ENCODE measurements at regions not wholly inside any gene's neighbourhood (a gene's known extent, or its start where the extent isn't known, plus 50 kb on each side); places are given as distances from the start of the nearest gene placed in this dataset.

DNA sequence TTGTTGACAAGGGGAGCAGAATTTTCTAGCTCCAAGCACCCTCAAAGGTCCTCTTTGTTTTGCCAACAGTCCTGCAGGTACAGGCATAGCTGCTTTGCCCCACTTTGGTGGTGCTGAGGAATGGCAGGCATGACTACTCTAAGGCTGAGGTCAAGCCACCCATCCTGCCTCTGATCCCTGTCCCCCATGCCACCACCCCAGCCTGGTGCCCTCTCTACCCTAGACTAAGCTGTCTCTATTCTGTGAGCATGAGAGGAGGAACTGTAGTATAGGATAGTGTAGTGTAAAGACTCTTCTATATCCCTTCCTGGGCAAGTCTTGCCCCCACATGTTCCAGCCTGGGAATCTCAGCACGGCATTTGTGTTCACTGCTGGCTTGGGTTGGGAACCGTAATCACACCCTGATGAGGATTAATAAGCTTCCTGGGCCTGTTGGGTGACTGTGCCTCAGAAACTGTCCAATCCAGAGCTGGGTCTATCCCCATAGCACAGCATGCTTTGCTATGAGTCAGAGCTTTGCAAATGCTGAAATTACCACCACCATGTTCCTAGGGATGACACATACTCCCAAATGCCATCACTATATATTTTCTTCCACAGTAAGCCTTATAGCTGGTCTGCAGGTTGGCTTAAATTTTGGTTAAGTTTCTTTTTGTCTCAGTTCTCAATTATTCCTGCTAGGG is 105.7 kb upstream of the PPP2R5A start:
- ChIA-PET CTCF (ENCODE audit: low intra/inter-chr PET ratio) (no interaction called here), POLR2A (interaction anchor here (0.6 to 1.7 kb wide), 4 partner anchors 12 to 236 kb away, joined by 3 to 4 read pairs (median 4); no protein-coding TSS in a partner anchor)
- intact Hi-C loops (cut with micrococcal nuclease) (no loop called here), in situ Hi-C loops (cut with MboI) (no loop called here)
- WGBS (ENCODE audit: insufficient coverage, low coverage, missing lambda C conversion rate): 29% methylated on average over 2 of the region's 2 CpGs
- no peaks in the 10 kb centered on the region for H4K20me1 ChIP-seq (replicated peaks; ENCODE audit: control insufficient read depth, insufficient read depth, low read length)
- no peak overlapping the region for H2AFZ ChIP-seq (ENCODE audit: low read depth, low read length)
- no peak overlapping the region for H3K9ac ChIP-seq (ENCODE audit: insufficient read depth in 1 of 2, low read depth in 2 of 2, low read length in 2 of 2)
- no peaks in the 10 kb centered on the region for H3K27me3 ChIP-seq (ENCODE audit: control insufficient read depth in 2 of 2, insufficient read depth in 2 of 2, low read length in 2 of 2)
- ATAC-seq (peak; percentile 60; the same call in 2 of the 3 replicates), FAIRE-seq (no peak), DNase-seq (ENCODE audit: extremely low read depth in 1 of 4, low spot score in 3 of 4) (peak in 2 of 4 experiments; percentile 44 to 46)
- no peaks in the 10 kb centered on the region for H3K79me2 ChIP-seq (ENCODE audit: control insufficient read depth, insufficient read depth, low read length)
- H3K4me3 ChIP-seq: no peak overlapping the region
- H3K4me1 ChIP-seq (replicated peaks in 1 of 2; ENCODE audit: control insufficient read depth in 2 of 2, insufficient read depth in 2 of 2, low read length in 2 of 2): peaks cover 0 to 4% of the 10 kb centered on the region in 2 experiments; a peak in 3 of 5 replicates
- no peaks in the 10 kb centered on the region for H3K9me1 ChIP-seq (ENCODE audit: control insufficient read depth, insufficient read depth, low read length)
- no peak overlapping the region for H3K4me2 ChIP-seq (ENCODE audit: insufficient read depth, low read length)
- no peak overlapping the region for H3K27ac ChIP-seq (ENCODE audit: extremely low read depth, low read depth, low read length)
- no TSS peak for BruUV-seq (replicated peaks)
- no peaks in the 10 kb centered on the region for H3K36me3 ChIP-seq (ENCODE audit: control insufficient read depth, insufficient read depth, low read length)
- no peaks in the 10 kb centered on the region for H3K9me3 ChIP-seq (replicated peaks; ENCODE audit: control insufficient read depth, insufficient read depth, low read depth, low read length)
- TF ChIP-seq FOSL1 (tag; conservative IDR thresholded peaks at IDR 0.05): peak; percentile 85
- TF ChIP-seq FOXP1 (CRISPR knock-in tag; IDR thresholded peaks at IDR 0.05): no peak
- peak; percentile 45; the same call in 1 of the 2 replicates for TF ChIP-seq JUND (IDR thresholded peaks at IDR 0.05; ENCODE audit: borderline replicate concordance, low read depth, low read length)
- peak; percentile 34; the same call in 1 of the 3 replicates for TF ChIP-seq JUND (tag; IDR thresholded peaks at IDR 0.05; ENCODE audit: borderline replicate concordance, low read depth, low read length)
- no peak for TF ChIP-seq POLR3A (IDR thresholded peaks at IDR 0.05; ENCODE audit: borderline replicate concordance, extremely low read depth, insufficient read depth, insufficient read length)
- TF ChIP-seq, protein P1, sequence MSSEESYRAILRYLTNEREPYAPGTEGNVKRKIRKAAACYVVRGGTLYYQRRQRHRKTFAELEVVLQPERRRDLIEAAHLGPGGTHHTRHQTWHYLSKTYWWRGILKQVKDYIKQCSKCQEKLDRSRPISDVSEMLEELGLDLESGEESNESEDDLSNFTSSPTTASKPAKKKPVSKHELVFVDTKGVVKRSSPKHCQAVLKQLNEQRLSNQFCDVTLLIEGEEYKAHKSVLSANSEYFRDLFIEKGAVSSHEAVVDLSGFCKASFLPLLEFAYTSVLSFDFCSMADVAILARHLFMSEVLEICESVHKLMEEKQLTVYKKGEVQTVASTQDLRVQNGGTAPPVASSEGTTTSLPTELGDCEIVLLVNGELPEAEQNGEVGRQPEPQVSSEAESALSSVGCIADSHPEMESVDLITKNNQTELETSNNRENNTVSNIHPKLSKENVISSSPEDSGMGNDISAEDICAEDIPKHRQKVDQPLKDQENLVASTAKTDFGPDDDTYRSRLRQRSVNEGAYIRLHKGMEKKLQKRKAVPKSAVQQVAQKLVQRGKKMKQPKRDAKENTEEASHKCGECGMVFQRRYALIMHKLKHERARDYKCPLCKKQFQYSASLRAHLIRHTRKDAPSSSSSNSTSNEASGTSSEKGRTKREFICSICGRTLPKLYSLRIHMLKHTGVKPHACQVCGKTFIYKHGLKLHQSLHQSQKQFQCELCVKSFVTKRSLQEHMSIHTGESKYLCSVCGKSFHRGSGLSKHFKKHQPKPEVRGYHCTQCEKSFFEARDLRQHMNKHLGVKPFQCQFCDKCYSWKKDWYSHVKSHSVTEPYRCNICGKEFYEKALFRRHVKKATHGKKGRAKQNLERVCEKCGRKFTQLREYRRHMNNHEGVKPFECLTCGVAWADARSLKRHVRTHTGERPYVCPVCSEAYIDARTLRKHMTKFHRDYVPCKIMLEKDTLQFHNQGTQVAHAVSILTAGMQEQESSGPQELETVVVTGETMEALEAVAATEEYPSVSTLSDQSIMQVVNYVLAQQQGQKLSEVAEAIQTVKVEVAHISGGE (CRISPR knock-in tag; IDR thresholded peaks at IDR 0.05): no peak
- TF ChIP-seq, protein P2, sequence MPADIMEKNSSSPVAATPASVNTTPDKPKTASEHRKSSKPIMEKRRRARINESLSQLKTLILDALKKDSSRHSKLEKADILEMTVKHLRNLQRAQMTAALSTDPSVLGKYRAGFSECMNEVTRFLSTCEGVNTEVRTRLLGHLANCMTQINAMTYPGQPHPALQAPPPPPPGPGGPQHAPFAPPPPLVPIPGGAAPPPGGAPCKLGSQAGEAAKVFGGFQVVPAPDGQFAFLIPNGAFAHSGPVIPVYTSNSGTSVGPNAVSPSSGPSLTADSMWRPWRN (IDR thresholded peaks at IDR 0.05; ENCODE audit: low read depth): no peak
- TF ChIP-seq JUN (IDR thresholded peaks at IDR 0.05; ENCODE audit: borderline replicate concordance, low read depth, low read length): peak; percentile 35; the same call in 1 of the 2 replicates
- no peak for TF ChIP-seq JUN (CRISPR knock-in tag; IDR thresholded peaks at IDR 0.05; ENCODE audit: borderline replicate concordance)
- no peak for TF ChIP-seq ILK (tag; IDR thresholded peaks at IDR 0.05; ENCODE audit: borderline replicate concordance, low read depth)
- TF ChIP-seq, protein P3, sequence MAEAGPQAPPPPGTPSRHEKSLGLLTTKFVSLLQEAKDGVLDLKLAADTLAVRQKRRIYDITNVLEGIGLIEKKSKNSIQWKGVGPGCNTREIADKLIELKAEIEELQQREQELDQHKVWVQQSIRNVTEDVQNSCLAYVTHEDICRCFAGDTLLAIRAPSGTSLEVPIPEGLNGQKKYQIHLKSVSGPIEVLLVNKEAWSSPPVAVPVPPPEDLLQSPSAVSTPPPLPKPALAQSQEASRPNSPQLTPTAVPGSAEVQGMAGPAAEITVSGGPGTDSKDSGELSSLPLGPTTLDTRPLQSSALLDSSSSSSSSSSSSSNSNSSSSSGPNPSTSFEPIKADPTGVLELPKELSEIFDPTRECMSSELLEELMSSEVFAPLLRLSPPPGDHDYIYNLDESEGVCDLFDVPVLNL (CRISPR knock-in tag; IDR thresholded peaks at IDR 0.05; ENCODE audit: low read depth): no peak
- TF ChIP-seq, protein P4, sequence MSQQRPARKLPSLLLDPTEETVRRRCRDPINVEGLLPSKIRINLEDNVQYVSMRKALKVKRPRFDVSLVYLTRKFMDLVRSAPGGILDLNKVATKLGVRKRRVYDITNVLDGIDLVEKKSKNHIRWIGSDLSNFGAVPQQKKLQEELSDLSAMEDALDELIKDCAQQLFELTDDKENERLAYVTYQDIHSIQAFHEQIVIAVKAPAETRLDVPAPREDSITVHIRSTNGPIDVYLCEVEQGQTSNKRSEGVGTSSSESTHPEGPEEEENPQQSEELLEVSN (IDR thresholded peaks at IDR 0.05; ENCODE audit: borderline replicate concordance in 1 of 2, extremely low read depth in 1 of 2, insufficient read depth in 1 of 2, insufficient read length in 1 of 2, low read depth in 1 of 2, low read length in 1 of 2, poor library complexity in 1 of 2, severe bottlenecking in 1 of 2): no peak
